AG09309 (cell line): ENCODE measurements at regions not wholly inside any gene's neighbourhood (a gene's known extent, or its start where the extent isn't known, plus 50 kb on each side); places are given as distances from the start of the nearest gene placed in this dataset.
A peak's percentile ranks its signal among the peaks of the same experiment; 100 is the strongest.

ENCODE experiments used
- DNase-seq: peaks from one replicate; pipeline ENCODE4 v3.0.0-alpha.2; 2010; ENCODE audit warnings: low read depth
- H3K4me3 ChIP-seq: 2 replicates; pipeline ENCODE4 v1.5.1; 2011; ENCODE audit warnings: mild to moderate bottlenecking, low read depth, low read length, moderate library complexity; ENCODE audit not compliant: control insufficient read depth
- TF ChIP-seq, protein P1 (sequence below): IDR thresholded peaks from 2 replicates; pipeline ENCODE4 v1.5.1; 2011; ENCODE audit warnings: mild to moderate bottlenecking, low read depth, low read length, inconsistent platforms; ENCODE audit not compliant: insufficient read depth, control insufficient read depth; ENCODE audit errors: missing control alignments

- no peak for DNase-seq
- no peak overlapping the region for H3K4me3 ChIP-seq
- TF ChIP-seq, protein P1, sequence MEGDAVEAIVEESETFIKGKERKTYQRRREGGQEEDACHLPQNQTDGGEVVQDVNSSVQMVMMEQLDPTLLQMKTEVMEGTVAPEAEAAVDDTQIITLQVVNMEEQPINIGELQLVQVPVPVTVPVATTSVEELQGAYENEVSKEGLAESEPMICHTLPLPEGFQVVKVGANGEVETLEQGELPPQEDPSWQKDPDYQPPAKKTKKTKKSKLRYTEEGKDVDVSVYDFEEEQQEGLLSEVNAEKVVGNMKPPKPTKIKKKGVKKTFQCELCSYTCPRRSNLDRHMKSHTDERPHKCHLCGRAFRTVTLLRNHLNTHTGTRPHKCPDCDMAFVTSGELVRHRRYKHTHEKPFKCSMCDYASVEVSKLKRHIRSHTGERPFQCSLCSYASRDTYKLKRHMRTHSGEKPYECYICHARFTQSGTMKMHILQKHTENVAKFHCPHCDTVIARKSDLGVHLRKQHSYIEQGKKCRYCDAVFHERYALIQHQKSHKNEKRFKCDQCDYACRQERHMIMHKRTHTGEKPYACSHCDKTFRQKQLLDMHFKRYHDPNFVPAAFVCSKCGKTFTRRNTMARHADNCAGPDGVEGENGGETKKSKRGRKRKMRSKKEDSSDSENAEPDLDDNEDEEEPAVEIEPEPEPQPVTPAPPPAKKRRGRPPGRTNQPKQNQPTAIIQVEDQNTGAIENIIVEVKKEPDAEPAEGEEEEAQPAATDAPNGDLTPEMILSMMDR, result no peak
These were observed 151.1 kb downstream of the SQOR start for GRCh38 chr15:45785897-45786296.

GRCh38 chr15:45790325-45790943 lies 155.6 kb downstream of the SQOR start:
- TF ChIP-seq, protein P1, result peak; percentile 57
- no peak for DNase-seq
- no peak overlapping the region for H3K4me3 ChIP-seq

- DNase-seq, result no peak
- H3K4me3 ChIP-seq, result no peak overlapping the region
- TF ChIP-seq, protein P1, result no peak
These were observed 159.5 kb downstream of the SQOR start for GRCh38 chr15:45794304-45794703.

GRCh38 chr15:45794712-45795439 lies 160.0 kb downstream of the SQOR start:
- H3K4me3 ChIP-seq, result no peak overlapping the region
- TF ChIP-seq, protein P1, result no peak
- DNase-seq, result no peak

DNA sequence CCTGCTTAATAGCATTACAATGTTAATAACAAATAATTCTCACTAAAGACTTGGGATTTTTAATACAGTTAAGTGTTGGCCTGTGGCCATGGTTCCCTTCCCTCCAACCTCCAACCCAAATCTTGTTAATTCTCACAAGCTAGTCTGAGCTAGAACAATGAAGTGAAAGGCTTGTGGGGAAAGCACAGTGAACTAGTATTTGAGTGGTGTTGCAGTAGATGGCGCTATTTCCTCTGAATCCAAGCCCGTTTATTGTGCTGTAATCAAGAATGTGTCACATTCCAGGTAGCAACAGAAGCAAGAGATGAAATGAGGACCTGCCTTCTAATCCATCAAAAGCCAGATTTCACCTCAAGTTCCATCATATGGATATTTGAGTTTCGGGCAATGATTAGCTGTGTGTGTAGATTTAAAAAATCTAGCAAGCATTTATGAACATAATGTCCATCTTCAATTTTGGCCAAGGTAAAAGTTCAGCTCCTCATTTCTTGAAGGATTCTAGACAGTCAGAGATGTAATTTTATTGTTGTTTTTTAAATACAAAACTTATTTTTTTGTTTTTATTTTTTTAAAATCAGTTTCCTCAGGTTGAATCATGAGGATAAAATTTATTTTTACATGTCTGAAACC lies 160.7 kb downstream of the SQOR start:
- TF ChIP-seq, protein P1, result peak; percentile 58
- no peak overlapping the region for H3K4me3 ChIP-seq
- no peak for DNase-seq

DNA sequence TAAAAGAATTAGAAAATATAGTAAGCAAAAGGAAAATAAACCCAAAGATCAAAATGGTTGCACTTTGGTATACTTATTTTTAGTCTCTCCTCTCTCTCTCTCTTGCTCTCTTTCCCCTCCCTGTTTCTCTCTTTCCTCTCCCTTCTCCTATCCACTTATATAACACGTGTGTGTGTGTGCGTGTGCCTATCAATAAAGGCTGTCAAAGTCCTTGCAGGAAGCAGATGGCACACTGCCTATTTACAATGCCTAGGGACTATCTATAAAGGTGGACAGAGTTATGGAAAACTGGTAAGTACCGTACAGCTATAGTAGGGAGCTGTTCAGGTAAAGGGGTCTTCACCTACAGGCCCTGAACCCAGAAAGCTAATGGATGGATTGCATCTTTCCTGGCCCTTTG lies 161.6 kb downstream of the SQOR start:
- no peak for DNase-seq
- TF ChIP-seq, protein P1, result no peak
- H3K4me3 ChIP-seq, result no peak overlapping the region
